CD4-positive, alpha-beta T cell treated with Interleukin-15 for 1 hour (primary cell): ENCODE measurements at regions not wholly inside any gene's neighbourhood (a gene's known extent, or its start where the extent isn't known, plus 50 kb on each side); places are given as distances from the start of the nearest gene placed in this dataset.

Source experiments
- DNase-seq: peaks from one replicate; pipeline ENCODE4 v3.0.0-alpha.2; 2020

- no peak for DNase-seq
Measured at GRCh38 chr2:187129868-187130267, 280.9 kb upstream of the ZSWIM2 start.

- DNase-seq, result no peak
Measured at GRCh38 chr2:187129306-187129705, 280.3 kb upstream of the ZSWIM2 start.

GRCh38 chr2:187126247-187127005 is 277.5 kb upstream of the ZSWIM2 start:
- no peak for DNase-seq

- DNase-seq, result no peak
Measured at GRCh38 chr2:187125318-187125717, 276.3 kb upstream of the ZSWIM2 start.

- no peak for DNase-seq
Measured at GRCh38 chr2:187124529-187124928, 275.6 kb upstream of the ZSWIM2 start.

GRCh38 chr2:187118331-187119099 is 269.5 kb upstream of the ZSWIM2 start:
- no peak for DNase-seq

- DNase-seq, result no peak
Measured at GRCh38 chr2:187117483-187117882, 268.5 kb upstream of the ZSWIM2 start.

GRCh38 chr2:187115627-187116026 is 266.7 kb upstream of the ZSWIM2 start:
- DNase-seq, result no peak

GRCh38 chr2:187107001-187107400 is 258.0 kb upstream of the ZSWIM2 start:
- DNase-seq, result no peak

- no peak for DNase-seq
Measured at GRCh38 chr2:187105218-187105617, 256.2 kb upstream of the ZSWIM2 start.

GRCh38 chr2:187102381-187102780 is 253.4 kb upstream of the ZSWIM2 start:
- DNase-seq, result no peak

- no peak for DNase-seq
Measured at GRCh38 chr2:187098154-187098553, 249.2 kb upstream of the ZSWIM2 start.

- DNase-seq, result no peak
Measured at GRCh38 chr2:187093771-187094412, 244.9 kb upstream of the ZSWIM2 start.

- DNase-seq, result no peak
Measured at GRCh38 chr2:187091664-187092063, 242.7 kb upstream of the ZSWIM2 start.

GRCh38 chr2:187084524-187084923 is 235.6 kb upstream of the ZSWIM2 start:
- no peak for DNase-seq

- DNase-seq, result no peak
Measured at GRCh38 chr2:187081461-187081860, 232.5 kb upstream of the ZSWIM2 start.

- no peak for DNase-seq
Measured at GRCh38 chr2:187079901-187080300, 230.9 kb upstream of the ZSWIM2 start.

- no peak for DNase-seq
Measured at GRCh38 chr2:187078297-187078696, 229.3 kb upstream of the ZSWIM2 start.

- DNase-seq, result no peak
Measured at GRCh38 chr2:187075671-187076070, 226.7 kb upstream of the ZSWIM2 start.

- DNase-seq, result no peak
Measured at GRCh38 chr2:187075199-187075635, 226.2 kb upstream of the ZSWIM2 start.

- DNase-seq, result no peak
Measured at GRCh38 chr2:187058198-187058597, 209.2 kb upstream of the ZSWIM2 start.

GRCh38 chr2:187057466-187057865 is 208.5 kb upstream of the ZSWIM2 start:
- DNase-seq, result no peak

- DNase-seq, result no peak
Measured at GRCh38 chr2:187056416-187057334, 207.7 kb upstream of the ZSWIM2 start.
